Memory B cell (primary cell): ENCODE measurements at regions not wholly inside any gene's neighbourhood (a gene's known extent, or its start where the extent isn't known, plus 50 kb on each side); places are given as distances from the start of the nearest gene placed in this dataset.

ENCODE experiments used
- ATAC-seq: fragments of 150-1000 bp; cut with Tn5 transposase; 2 replicates; pipeline ENCODE4 v1.10.0; 2021; ENCODE audit warnings: low read depth, mild to moderate bottlenecking, moderate library complexity
- DNase-seq, 2 donors: peaks; one replicate each; pipeline ENCODE4 v3.0.0; 2022; ENCODE audit warnings: low spot score in 2 of 2
- H3K27ac Mint-ChIP-seq: one replicate; pipeline ENCODE4 v1.8.0; 2022; ENCODE audit warnings: mild to moderate bottlenecking, moderate library complexity, mixed read lengths
- H3K27me3 Mint-ChIP-seq: one replicate; pipeline ENCODE4 v1.8.0; 2022; ENCODE audit warnings: mixed read lengths
- H3K36me3 Mint-ChIP-seq: one replicate; pipeline ENCODE4 v1.8.0; 2022; ENCODE audit warnings: mild to moderate bottlenecking, mixed read lengths
- H3K4me1 Mint-ChIP-seq: one replicate; pipeline ENCODE4 v1.8.0; 2022; ENCODE audit warnings: mixed read lengths
- H3K4me3 Mint-ChIP-seq: one replicate; pipeline ENCODE4 v1.8.0; 2022; ENCODE audit warnings: mild to moderate bottlenecking, moderate library complexity, mixed read lengths
- H3K9me3 Mint-ChIP-seq: one replicate; pipeline ENCODE4 v1.8.0; 2022; ENCODE audit warnings: mixed read lengths

DNA sequence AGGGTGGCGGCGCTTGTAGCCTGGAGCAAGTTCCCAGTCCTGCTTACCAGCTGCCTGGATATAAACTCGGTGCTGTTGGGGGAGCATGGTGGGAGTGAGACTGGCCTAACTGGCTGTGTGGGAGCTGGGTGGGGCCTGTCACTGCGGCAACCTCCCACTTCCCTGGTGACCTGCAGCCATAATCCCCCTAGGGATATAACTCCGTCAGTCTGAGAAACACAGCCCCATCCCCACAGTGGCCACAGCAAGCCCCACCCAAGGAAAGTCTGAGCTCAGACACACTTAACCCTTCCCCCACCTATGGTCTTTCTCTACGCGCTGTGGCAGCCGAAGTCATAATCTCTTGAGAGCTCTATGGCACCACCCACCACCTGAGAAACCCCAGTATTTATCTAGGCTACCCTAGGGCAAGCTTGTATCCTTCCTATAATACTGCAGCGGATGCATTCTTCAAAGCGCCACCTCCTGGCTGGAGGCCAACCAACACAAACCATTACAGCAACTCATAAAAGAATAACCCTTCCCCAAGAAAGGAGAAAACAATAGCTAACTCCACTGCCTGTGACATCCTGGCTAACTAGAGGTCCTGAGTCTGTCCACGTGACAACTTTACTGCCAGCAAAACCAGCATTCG, 57.4 kb downstream of the ZNF648 start:
- no peak for ATAC-seq

DNA sequence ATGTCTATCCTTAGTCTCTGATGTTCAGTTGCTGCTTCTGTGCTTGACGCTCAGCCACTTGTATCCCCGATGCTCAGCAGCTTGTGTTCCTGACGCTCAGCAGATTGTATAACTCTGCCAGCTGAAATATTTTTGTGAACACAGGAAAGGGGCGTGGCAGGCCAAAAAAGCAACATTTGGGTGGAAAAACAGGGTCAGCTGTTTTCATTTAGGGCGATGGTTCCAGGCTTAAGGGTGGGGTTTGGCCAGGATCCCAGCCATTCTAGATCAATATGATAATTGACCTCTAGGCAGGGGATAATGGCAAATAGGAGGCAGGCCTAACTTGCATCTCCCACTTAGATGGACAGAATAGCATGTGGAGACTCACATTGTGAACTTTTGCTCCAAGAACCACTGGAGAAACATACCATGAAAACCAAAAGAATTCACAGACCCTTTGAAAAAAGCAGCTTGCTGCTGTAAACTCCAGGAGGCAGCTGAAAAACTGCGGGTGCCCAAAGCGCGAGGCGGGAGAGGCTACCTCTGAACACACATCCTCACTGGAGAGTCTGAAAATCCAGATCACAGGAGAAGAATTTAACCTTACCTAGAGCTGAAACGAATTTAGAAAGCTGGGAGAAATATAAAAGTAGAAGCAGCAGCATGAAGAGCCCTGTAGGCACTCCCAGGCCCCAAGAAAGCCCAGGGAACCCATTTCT, 58.3 kb downstream of the ZNF648 start:
- ATAC-seq (no peak), DNase-seq (no peak)
- peaks cover 5% of the 10 kb centered on the region for H3K36me3 Mint-ChIP-seq
- H3K9me3 Mint-ChIP-seq: peaks cover 3% of the 10 kb centered on the region
- no peak overlapping the region for H3K27ac Mint-ChIP-seq
- no peak overlapping the region for H3K4me3 Mint-ChIP-seq
- no peaks in the 10 kb centered on the region for H3K4me1 Mint-ChIP-seq
- H3K27me3 Mint-ChIP-seq: peaks cover 20% of the 10 kb centered on the region

More for the DNA sequence above, 57.4 kb downstream of the ZNF648 start:
- Mint-ChIP-seq H3K9me3 (peaks cover 3% of the 10 kb centered on the region), H3K27me3 (peaks cover 17% of the 10 kb centered on the region), H3K27ac (no peak overlapping the region), H3K36me3 (peaks cover 6% of the 10 kb centered on the region), H3K4me3 (no peak overlapping the region), H3K4me1 (no peaks in the 10 kb centered on the region)
- DNase-seq: no peak

DNA sequence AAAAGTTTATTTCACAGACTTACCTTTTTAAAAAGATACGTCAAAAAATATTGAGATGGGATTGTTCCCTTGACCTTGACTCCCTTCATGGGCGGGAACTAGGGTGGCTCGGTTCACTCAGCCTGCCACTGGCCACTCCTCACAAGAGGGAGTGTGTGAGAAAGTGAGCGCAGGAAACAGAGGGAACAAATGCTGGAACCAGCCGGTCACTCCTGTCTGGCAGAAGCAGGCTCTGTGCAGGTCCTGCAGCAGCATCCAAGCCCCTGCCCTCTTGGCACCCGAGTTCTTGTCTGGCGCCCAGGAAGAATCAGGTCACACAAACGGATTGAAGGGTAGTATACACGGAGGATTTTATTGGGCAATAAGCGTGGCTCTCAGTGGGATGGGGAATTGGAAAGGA, 58.9 kb downstream of the ZNF648 start:
- H3K36me3 Mint-ChIP-seq: peaks cover 4% of the 10 kb centered on the region
- DNase-seq (no peak), ATAC-seq (no peak)
- no peak overlapping the region for H3K4me3 Mint-ChIP-seq
- H3K4me1 Mint-ChIP-seq: no peaks in the 10 kb centered on the region
- H3K27me3 Mint-ChIP-seq: peaks cover 19% of the 10 kb centered on the region
- no peak overlapping the region for H3K27ac Mint-ChIP-seq
- peaks cover 2% of the 10 kb centered on the region for H3K9me3 Mint-ChIP-seq

DNA sequence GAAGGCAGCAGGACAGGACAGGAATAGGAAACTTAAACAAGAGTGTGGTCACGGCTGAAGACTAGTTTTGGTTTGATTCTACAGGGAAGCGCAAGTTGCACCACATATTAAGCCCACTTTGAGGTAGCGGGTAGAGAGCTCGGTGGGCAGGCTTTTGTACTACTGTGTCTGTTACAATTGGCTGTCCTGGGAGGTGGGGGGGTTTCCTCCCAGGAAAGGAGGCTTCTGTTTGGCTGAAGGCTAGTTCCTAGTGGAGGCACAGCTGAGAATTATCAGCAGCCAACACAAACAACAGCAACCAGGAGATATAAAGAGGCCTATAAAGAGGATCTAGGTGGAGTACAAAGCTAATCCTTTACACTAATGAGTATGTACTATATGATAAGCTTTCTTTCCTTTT, 62.7 kb downstream of the ZNF648 start:
- Mint-ChIP-seq H3K4me3 (no peak overlapping the region), H3K27me3 (peaks cover 19% of the 10 kb centered on the region), H3K9me3 (no peaks in the 10 kb centered on the region), H3K27ac (no peak overlapping the region), H3K36me3 (no peaks in the 10 kb centered on the region), H3K4me1 (no peaks in the 10 kb centered on the region)
- ATAC-seq (no peak), DNase-seq (no peak)

DNA sequence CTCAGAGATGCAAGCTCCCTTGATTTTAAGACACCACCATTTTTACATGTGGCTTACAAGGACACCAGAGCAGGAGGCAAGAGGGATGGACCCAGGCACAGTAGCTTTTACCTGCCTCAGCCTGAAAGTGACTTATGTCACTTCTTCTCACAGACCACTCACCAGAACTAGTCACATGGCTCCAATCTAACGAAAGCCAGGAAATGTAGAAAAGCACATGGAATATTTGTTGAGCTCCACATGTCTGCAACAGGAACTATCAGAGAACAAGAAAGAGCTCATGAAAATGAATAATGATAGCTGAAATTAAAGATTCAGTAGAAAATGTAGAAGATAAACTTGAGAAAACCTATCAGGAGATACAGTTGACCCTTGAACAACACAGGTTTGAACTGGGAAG, 69.4 kb downstream of the ZNF648 start:
- H3K27ac Mint-ChIP-seq: no peak overlapping the region
- peaks cover 7% of the 10 kb centered on the region for H3K27me3 Mint-ChIP-seq
- no peak overlapping the region for H3K4me3 Mint-ChIP-seq
- no peaks in the 10 kb centered on the region for H3K36me3 Mint-ChIP-seq
- no peaks in the 10 kb centered on the region for H3K4me1 Mint-ChIP-seq
- DNase-seq: no peak
- H3K9me3 Mint-ChIP-seq: no peaks in the 10 kb centered on the region
- ATAC-seq: no peak

DNA sequence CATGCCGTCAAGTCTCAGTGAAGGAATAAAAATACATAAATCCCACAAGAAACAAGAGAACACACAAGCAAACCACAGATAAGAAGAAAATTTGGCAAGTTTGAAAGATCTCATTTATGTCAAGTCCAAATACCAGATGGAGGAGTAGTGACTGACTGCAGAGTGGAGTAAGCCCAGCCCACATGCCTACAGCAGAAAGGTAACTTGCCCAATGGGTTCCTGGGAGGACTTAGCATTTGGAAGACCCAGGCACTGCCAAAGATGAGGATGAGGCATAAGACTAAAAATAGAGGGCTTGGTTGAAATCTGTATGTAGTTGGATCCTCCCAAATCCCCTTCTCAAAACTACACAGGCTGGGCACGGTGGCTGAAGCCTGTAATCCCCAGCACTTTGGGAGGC, 70.8 kb downstream of the ZNF648 start:
- H3K27ac Mint-ChIP-seq: no peak overlapping the region
- H3K4me3 Mint-ChIP-seq: no peak overlapping the region
- peaks cover 12% of the 10 kb centered on the region for H3K27me3 Mint-ChIP-seq
- no peak for DNase-seq
- H3K9me3 Mint-ChIP-seq: no peaks in the 10 kb centered on the region
- no peak for ATAC-seq
- no peaks in the 10 kb centered on the region for H3K4me1 Mint-ChIP-seq
- H3K36me3 Mint-ChIP-seq: no peaks in the 10 kb centered on the region

DNA sequence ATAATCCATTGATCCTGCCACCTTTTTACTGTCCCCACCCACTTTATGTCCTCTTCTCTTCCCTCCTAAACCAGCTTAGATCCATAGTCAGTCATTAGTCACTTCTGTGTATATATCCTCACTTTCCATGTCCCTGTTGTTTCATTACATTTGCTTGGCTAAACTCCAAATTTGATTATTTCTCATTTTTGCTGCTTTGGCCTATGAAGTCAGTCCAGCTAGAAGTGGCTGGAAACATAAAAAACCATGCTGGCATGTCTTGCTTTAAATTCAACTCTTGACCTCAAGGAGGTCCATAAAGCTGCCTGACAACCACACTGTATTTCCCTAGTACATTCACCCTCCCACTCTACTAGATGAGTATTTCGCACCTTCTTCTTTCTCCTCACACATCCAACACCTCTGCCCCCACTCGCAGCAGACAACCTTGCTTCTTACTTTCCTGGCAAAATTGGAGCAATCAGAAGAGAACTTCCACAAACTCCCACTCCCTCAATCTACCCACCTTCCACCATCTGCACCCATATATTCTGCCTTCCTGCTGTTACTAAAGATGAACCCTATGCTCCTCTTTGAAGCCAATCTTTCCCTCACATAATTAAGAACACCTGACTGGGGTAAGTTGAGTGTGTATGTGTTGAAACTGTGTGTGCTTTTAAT, 72.1 kb downstream of the ZNF648 start:
- Mint-ChIP-seq H3K4me3 (no peak overlapping the region), H3K4me1 (no peaks in the 10 kb centered on the region), H3K9me3 (no peaks in the 10 kb centered on the region), H3K36me3 (no peaks in the 10 kb centered on the region), H3K27ac (no peak overlapping the region), H3K27me3 (peaks cover 14% of the 10 kb centered on the region)
- no peak for DNase-seq
- no peak for ATAC-seq

DNA sequence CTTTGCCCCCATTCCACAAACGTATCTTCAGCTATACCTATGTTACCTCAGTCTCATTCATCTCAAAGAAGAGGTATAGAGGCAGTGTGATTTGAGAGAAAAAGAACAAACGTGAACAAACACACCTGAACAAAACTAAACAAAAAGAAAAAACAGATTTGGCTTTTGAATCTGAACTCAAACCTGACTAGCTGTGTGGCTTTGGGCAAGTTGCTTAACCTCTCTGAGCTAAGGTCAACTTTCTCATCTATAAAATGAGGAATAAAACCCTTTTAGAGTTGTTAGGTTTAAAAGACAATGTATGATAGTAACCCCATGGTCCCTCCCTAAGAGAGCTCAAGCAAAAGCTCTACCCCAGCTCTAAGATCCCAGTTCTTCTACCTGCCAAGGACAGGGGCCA, 73.5 kb downstream of the ZNF648 start:
- Mint-ChIP-seq H3K4me3 (no peak overlapping the region), H3K27ac (no peak overlapping the region), H3K27me3 (peaks cover 14% of the 10 kb centered on the region), H3K4me1 (no peaks in the 10 kb centered on the region), H3K9me3 (no peaks in the 10 kb centered on the region), H3K36me3 (no peaks in the 10 kb centered on the region)
- ATAC-seq: no peak
- no peak for DNase-seq

DNA sequence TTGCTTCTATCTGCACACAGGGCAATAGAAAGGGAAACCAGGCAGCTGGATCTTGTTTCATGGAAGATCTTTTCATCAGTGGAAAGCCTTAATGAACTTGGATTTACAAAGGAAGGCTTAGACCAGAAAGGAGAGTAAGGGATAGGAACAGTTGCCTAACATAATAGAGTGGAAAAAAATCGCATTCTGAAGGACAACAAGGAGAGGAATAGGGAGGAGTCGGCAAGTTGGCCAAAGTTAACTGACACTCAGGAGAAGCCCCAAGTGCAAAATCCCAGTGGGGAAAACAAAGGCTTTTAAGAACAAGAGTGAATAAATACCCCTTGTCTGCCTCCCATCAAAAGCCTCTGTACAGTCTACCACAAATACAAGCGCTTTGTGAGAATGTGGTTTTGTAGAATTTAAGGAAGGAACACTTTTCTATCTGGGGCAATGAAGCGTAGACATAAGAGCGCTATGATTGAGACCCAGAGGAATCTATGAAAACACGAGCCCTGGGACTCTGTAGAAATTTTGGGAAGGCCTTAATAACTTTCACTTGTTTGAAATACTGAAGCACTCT, 74.1 kb downstream of the ZNF648 start:
- H3K27ac Mint-ChIP-seq: no peak overlapping the region
- no peak overlapping the region for H3K4me3 Mint-ChIP-seq
- ATAC-seq (no peak), DNase-seq (no peak)
- no peaks in the 10 kb centered on the region for H3K9me3 Mint-ChIP-seq
- no peaks in the 10 kb centered on the region for H3K4me1 Mint-ChIP-seq
- no peaks in the 10 kb centered on the region for H3K36me3 Mint-ChIP-seq
- H3K27me3 Mint-ChIP-seq: peaks cover 16% of the 10 kb centered on the region

DNA sequence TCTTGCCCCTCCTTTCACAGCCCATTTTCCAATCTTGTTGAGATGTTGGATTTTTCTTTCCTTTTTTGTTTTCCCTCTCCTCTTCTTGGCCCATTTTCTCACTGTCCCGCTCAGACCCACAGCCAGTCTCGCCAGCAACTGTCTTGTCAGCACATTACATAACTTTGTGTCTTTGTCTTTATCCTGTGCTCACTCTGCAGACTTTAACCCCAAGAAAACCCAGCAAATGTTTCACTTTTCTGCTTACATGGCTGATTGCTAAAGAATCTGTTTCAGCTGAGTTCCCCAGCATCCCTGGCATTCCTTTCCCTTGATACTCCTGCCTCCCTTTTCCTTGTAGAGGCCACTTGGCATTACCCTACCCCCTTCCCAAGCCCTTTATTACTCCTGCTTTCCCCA, 74.6 kb downstream of the ZNF648 start:
- Mint-ChIP-seq H3K27ac (no peak overlapping the region), H3K27me3 (peaks cover 13% of the 10 kb centered on the region), H3K9me3 (no peaks in the 10 kb centered on the region), H3K4me1 (no peaks in the 10 kb centered on the region), H3K4me3 (no peak overlapping the region), H3K36me3 (no peaks in the 10 kb centered on the region)
- ATAC-seq (no peak), DNase-seq (no peak)

DNA sequence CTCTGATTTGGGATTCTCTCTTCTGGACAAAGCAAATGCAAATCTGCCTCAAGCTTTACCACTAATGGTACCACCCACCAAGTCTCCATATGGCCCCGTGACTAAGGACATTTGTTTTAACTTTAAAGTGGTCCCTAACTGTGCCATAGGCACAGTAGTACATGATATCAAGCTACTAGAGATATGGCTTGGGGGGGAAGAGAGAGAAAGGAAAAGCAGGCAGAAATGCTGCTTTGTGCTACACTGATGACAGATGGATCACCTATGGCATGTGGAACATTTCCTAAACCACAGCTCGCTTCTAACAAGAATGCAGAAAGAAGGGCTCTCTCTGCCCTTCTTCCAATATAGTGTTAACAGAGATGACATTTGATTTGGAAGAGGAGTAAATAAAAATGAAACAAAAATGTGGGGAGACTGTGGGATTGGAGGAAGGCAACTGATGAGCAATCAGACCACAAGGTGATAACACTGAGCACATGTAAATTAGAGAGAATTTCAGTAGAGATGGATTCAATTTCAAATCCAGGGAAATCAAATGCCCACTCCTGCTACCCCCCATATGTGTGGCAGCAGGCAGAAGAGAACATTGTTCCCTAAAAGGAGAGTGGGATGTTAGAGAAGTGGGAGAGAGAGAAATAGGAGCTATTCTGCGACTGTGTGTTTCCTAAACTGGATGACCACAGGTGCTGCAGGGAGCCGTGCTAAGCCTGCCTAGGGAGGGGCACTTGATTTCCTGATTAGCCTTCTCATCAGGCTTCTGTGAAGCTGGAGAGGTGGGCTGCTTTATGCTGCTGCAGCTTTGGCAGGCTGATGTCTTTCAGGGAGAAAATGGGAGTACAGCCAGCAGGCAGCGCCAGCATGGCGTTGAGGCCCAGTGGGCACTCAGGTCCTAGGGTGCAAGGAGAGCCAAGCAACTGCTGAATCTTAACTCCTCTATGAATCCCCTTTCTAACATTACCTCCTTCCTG, 75.3 kb downstream of the ZNF648 start:
- Mint-ChIP-seq H3K27ac (no peak overlapping the region), H3K9me3 (no peaks in the 10 kb centered on the region), H3K27me3 (peaks cover 13% of the 10 kb centered on the region), H3K4me1 (no peaks in the 10 kb centered on the region), H3K36me3 (no peaks in the 10 kb centered on the region), H3K4me3 (no peak overlapping the region)
- no peak for ATAC-seq
- no peak for DNase-seq

DNA sequence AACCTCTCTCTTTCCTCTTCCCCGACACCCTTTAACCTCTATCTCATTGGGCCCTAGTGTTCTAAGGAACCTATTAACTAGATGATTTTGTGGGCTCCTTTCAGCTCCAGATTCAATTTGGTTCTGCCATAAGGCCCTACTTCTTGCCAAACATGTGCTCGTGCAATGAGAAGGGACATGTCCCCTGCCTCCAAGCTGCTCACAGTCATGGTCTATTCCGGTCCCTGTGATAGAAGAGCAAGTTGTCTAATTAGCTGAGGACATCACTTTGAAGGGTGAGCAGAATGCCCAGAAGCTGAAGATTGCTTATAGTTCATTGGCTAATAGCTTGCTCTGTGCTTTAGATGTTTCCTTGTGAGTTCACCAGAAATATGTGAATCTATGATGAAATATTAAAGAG, 76.2 kb downstream of the ZNF648 start:
- no peak for ATAC-seq
- H3K4me3 Mint-ChIP-seq: no peak overlapping the region
- H3K4me1 Mint-ChIP-seq: no peaks in the 10 kb centered on the region
- DNase-seq: no peak
- H3K9me3 Mint-ChIP-seq: no peaks in the 10 kb centered on the region
- H3K36me3 Mint-ChIP-seq: no peaks in the 10 kb centered on the region
- H3K27ac Mint-ChIP-seq: no peak overlapping the region
- peaks cover 13% of the 10 kb centered on the region for H3K27me3 Mint-ChIP-seq

DNA sequence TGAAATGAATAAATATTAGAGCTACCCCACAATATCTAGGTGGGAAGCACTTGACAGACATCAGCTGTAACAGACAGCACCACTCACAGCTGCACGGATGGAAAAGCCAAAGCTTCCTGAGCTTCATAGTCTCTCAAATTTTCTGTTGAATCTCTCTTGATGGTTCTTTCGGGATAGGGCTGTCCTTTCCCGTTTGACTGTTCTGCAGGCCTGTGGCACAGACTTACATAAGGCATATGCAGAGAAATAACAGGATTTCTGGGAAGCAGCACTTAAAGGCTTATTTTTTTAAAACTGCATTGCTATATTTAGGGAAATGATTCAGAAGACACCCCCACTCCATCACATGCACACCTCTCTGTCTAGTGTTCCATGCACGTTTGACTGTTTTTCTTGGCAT, 77.5 kb downstream of the ZNF648 start:
- H3K4me1 Mint-ChIP-seq: no peaks in the 10 kb centered on the region
- ATAC-seq (no peak), DNase-seq (no peak)
- no peak overlapping the region for H3K27ac Mint-ChIP-seq
- H3K27me3 Mint-ChIP-seq: peaks cover 13% of the 10 kb centered on the region
- no peaks in the 10 kb centered on the region for H3K36me3 Mint-ChIP-seq
- peaks cover 4% of the 10 kb centered on the region for H3K9me3 Mint-ChIP-seq
- H3K4me3 Mint-ChIP-seq: no peak overlapping the region
